GM23248 (cell line): ENCODE measurements at regions not wholly inside any gene's neighbourhood (a gene's known extent, or its start where the extent isn't known, plus 50 kb on each side); places are given as distances from the start of the nearest gene placed in this dataset.

Experiments
- EZH2 ChIP-seq: fragments of 200-600 bp; sonication (generic); IDR thresholded peaks from 2 replicates; pipeline ENCODE4 v1.6.1; 2018; ENCODE audit warnings: antibody characterized with exemption, mild to moderate bottlenecking; ENCODE audit not compliant: insufficient read depth, poor library complexity, severe bottlenecking
- EZH2phosphoT487 ChIP-seq: fragments of 200-600 bp; sonication (generic); IDR thresholded peaks from 2 replicates; pipeline ENCODE4 v1.6.1; 2018; ENCODE audit warnings: antibody characterized with exemption, moderate library complexity, mild to moderate bottlenecking, low read depth; ENCODE audit not compliant: insufficient read depth

DNA sequence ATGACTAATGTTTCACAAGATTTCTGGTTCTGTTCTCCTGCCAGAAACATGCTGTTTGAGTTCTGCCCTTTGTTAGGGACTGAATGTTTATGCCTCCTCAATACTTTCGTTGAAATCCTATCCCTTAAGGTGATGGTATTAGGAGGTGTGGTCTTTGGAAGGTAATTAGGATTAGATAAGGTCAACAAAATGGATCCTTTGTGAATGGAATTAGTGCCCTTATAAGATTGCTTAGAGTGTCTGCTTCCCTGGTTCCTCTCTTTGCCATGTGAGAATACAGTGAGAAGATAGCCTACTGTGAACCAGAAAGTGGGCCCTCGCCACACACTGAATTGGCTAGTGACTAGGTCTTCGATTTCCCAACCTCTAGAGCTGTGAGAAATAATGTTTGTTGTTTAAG lies 621.4 kb upstream of the ALCAM start:
- TF ChIP-seq EZH2 (no peak), EZH2phosphoT487 (no peak)
